ENCODE measurements at regions not wholly inside any gene's neighbourhood (a gene's known extent, or its start where the extent isn't known, plus 50 kb on each side); places are given as distances from the start of the nearest gene placed in this dataset.

DNA sequence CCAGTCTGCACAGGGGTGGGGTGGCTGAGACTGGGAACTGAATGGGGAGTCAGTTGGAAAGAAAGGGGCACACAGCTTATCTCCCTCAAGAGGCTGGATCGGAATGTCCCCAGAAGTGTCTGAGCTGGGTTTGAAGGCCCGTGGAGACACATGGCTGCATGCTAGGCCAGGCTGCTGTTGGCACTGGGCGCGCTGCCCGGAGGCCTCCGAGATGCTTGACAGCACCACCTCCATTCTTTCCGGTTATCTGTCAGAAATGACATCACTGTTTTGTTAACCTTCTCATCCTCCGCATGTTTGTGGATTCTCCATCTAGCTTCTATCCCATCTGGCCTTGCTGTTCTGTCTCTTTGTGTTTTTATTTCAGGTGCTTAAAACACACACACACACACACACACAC is 85.5 kb downstream of the APIP start:
- H3K4me3 ChIP-seq (ENCODE audit: low read depth, low read length): no peak overlapping the region
- TF ChIP-seq, protein P1, sequence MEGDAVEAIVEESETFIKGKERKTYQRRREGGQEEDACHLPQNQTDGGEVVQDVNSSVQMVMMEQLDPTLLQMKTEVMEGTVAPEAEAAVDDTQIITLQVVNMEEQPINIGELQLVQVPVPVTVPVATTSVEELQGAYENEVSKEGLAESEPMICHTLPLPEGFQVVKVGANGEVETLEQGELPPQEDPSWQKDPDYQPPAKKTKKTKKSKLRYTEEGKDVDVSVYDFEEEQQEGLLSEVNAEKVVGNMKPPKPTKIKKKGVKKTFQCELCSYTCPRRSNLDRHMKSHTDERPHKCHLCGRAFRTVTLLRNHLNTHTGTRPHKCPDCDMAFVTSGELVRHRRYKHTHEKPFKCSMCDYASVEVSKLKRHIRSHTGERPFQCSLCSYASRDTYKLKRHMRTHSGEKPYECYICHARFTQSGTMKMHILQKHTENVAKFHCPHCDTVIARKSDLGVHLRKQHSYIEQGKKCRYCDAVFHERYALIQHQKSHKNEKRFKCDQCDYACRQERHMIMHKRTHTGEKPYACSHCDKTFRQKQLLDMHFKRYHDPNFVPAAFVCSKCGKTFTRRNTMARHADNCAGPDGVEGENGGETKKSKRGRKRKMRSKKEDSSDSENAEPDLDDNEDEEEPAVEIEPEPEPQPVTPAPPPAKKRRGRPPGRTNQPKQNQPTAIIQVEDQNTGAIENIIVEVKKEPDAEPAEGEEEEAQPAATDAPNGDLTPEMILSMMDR (IDR thresholded peaks at IDR 0.05; ENCODE audit: low read depth, low read length, missing control alignments): no peak
- DNase-seq (ENCODE audit: low read depth): no peak
- in situ Hi-C loops (cut with HindIII; ENCODE audit: low sequenced_read_pairs): no loop called here

DNA sequence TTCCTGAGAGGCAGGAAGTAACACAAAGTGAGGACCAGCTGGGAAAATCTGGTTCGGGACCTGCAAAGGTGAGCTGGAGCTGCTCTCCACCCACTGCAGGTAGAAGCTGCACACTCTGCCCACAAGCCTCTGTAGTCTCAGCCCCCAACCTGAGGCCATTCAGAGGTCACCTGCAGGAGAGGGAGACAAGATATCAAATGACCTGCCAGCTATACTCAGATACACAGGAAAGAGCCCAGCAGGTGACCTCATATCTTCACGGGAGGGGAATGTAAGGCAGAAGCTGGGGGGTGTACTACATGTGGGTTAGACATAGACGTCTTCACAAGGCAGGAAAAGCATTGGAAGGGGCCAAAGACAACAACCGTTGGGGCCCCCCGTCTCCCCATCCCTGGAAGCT is 86.1 kb downstream of the APIP start:
- in situ Hi-C loops (cut with HindIII; ENCODE audit: low sequenced_read_pairs): no loop called here
- no peak overlapping the region for H3K4me3 ChIP-seq (ENCODE audit: low read depth, low read length)
- TF ChIP-seq, protein P1 (IDR thresholded peaks at IDR 0.05; ENCODE audit: low read depth, low read length, missing control alignments): no peak
- DNase-seq (ENCODE audit: low read depth): no peak

DNA sequence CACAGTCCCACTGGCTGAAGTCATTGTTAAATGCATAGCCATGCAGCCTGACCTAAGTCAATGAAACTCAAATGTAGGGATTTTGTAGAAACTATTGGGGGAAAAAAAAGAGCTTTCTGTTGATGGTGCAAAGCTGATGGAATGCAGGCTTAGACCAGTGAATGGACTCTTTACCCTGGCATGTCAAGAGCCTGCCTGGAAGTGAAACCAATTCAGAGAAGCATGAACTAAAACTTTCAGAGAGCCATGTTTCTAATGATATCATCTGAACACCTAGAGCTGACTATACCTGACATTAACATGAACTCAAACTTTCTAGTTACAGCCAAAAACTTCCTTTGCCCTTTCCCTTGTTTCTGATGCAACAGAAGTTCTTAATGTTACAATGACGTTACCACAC is 89.0 kb downstream of the APIP start:
- in situ Hi-C loops (cut with HindIII; ENCODE audit: low sequenced_read_pairs): no loop called here
- H3K4me3 ChIP-seq (ENCODE audit: low read depth, low read length): no peak overlapping the region
- DNase-seq (ENCODE audit: low read depth): no peak
- TF ChIP-seq, protein P1 (IDR thresholded peaks at IDR 0.05; ENCODE audit: low read depth, low read length, missing control alignments): no peak

DNA sequence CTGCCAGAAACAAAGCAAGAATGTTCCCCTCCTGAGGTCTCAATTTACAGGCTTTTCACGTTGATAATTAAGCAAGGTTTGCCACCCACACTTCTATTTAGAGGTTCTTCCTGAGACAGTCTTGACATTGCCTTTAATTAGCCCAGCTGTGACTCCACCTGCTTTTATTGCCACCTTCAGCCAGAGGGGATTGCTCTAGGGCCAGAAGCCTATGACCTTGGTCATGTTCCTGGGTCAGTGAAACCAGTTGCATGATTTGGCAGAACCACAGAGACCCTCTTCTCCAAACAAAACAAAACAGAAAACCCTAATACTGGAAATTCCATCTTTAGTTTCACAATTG is 89.8 kb downstream of the APIP start:
- in situ Hi-C loops (cut with HindIII; ENCODE audit: low sequenced_read_pairs): no loop called here
- DNase-seq (ENCODE audit: low read depth): no peak
- no peak overlapping the region for H3K4me3 ChIP-seq (ENCODE audit: low read depth, low read length)
- TF ChIP-seq, protein P1 (IDR thresholded peaks at IDR 0.05; ENCODE audit: low read depth, low read length, missing control alignments): no peak

DNA sequence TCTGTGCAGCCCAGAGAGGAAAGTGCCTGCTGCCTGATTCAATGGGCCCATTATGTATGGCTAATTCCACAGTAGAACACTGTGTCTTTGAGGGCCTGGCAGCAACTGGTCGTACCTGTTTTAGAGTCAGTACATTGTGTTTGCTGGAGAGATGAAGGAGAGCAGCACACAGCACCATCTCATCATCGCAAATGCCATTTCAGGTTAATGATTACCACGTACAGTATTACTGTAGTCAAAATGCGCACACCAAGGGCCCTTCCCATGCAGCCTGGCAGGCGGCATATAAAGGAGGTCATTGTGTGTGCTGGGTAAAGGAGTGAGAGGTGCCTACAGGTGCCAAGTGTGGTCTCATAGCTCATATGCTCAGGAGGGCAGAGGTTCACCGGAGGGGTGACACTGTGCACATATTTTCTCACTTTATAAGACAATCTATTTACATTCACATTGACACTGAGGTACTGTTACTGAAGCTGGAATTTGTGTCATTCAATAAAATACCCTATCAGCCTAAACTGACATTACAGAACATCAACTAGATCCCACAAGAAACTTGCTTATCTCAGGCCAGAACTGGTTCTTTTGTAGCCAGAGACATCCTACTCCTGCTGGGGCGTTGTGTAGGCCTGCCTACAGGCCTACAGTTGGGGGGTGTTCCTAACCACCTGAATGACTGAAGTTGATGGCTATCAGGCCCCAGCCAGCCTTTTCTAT is 90.4 kb downstream of the APIP start:
- in situ Hi-C loops (cut with HindIII; ENCODE audit: low sequenced_read_pairs): no loop called here

DNA sequence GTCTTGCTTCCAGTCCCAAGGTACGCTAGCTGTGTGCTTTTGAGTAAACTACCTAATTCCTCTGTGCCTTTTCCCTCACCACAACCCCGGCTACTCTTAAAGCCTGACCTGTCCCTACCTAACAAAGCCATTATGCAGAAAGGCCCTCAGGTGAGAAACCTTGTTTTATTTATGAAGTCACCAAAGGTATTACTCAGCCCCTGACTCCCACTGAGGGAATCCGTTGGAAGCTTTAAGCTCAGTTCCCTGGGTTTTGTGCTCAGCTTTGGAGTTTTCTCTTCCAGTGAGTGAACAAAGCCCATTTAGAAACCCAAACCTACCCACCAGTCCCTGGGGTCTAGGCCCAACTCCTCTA is 90.9 kb downstream of the APIP start:
- in situ Hi-C loops (cut with HindIII; ENCODE audit: low sequenced_read_pairs): no loop called here
- no peak for DNase-seq (ENCODE audit: low read depth)
- no peak overlapping the region for H3K4me3 ChIP-seq (ENCODE audit: low read depth, low read length)
- TF ChIP-seq, protein P1 (IDR thresholded peaks at IDR 0.05; ENCODE audit: low read depth, low read length, missing control alignments): no peak

More for the DNA sequence above, 90.4 kb downstream of the APIP start:
- TF ChIP-seq, protein P1 (IDR thresholded peaks at IDR 0.05; ENCODE audit: low read depth, low read length, missing control alignments): no peak
- DNase-seq (ENCODE audit: low read depth): no peak
- H3K4me3 ChIP-seq (ENCODE audit: low read depth, low read length): no peak overlapping the region
